ENCODE measurements at regions not wholly inside any gene's neighbourhood (a gene's known extent, or its start where the extent isn't known, plus 50 kb on each side); places are given as distances from the start of the nearest gene placed in this dataset.
"Not testable (repeated sequence)": the region's sequence is repeated elsewhere in the genome, so short reads cannot be mapped to it uniquely, and the experiment has no call there.

- in situ Hi-C loops (cut with MboI; ENCODE audit: low sequenced_read_pairs): no loop called here
These were observed 53.6 kb downstream of the ARF6 start for GRCh38 chr14:49946320-49947141.

DNA sequence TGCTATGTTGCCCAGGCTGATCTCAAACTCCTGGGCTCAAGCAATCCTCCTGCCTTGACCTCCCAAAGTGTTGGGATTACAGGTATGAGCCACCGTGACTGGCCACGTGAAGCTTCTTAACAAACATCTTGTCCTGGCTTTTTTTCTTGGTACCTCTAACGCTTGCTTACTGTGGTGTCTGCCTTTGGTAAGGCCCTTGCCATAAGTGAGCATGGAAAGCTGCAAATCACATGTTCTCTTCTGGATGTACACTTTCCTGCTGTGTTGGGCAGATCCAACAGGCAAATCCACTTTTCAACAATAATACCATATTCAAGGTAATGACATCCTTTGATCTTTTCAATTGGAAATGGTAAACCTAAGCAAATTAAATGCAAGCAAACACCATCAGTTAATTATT lies 54.6 kb downstream of the ARF6 start:
- in situ Hi-C loops (cut with MboI; ENCODE audit: low sequenced_read_pairs): no loop called here

GRCh38 chr14:49950275-49951228 lies 57.7 kb downstream of the ARF6 start:
- in situ Hi-C loops (cut with MboI; ENCODE audit: low sequenced_read_pairs): no loop called here

DNA sequence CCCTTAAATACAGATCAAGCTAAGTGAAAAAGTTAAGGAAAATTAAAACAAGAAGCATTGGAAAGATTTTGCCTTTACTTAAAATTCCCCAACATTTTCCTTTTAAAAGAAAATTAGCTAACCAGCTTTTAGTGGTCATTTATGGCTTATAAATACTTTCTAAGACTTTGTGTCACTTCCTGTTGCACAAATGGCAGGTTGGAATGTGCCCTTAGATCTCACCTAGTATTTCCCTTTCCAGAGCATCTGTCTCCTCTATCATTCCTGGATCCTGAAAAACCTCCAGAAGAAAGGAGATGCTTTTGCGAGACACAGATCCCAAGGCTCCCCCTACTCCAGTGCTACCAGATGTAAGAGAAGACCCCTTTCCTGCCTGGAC lies 58.3 kb downstream of the ARF6 start:
- in situ Hi-C loops (cut with MboI; ENCODE audit: low sequenced_read_pairs): no loop called here

DNA sequence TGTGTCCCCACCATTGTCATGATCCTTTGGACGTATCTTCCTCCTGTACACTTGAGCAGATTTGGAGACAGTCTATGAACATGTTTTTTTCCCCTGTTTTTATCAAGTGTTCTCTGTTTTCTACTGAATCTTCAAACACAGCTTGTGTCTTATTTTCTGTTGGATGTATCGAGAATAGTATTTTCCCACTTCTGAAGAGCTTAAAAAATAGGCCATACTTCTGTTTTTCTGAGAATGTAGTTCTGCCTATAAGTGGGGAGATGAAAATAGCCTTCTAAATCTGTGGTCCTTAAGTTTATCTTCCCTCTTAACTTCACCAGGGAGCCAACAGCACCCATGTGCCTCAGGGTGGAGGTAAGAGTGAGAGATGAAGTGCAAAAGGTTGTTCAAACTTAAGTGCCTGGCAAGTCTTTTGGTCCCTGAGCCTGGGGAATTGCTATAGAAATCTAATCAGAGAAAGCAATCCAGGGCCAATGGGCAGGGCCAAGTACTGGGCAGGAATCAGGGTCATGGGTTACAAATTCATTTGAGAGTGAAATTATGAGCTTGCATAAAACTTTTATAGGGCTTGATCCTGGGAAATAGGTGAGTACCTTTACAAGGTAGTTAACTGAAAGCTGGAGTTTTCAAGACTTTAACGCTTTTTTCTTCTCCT lies 58.9 kb downstream of the ARF6 start:
- in situ Hi-C loops (cut with MboI; ENCODE audit: low sequenced_read_pairs): no loop called here

DNA sequence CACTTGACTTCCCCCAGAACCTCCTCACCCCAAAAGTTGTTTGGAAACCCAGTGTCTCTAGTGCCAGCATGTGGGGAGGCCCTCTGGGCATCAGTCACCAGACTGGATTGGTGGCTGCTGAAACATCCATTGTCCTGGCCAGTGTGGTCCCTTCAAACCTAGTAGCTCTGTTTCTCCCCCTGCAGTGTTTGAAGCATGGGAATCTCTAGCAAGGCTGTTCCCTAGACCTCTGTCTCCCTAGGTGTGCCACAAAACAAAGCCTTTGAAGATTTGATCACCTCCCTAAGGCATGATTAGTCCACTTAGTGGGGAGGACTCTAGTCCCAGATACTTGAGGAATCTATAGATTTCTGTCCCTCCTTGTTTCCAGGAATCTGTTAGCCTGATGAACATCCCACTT lies 60.3 kb downstream of the ARF6 start:
- in situ Hi-C loops (cut with MboI; ENCODE audit: low sequenced_read_pairs): no loop called here

- in situ Hi-C loops (cut with MboI; ENCODE audit: low sequenced_read_pairs): no loop called here
These were observed 61.3 kb downstream of the ARF6 start for GRCh38 chr14:49954171-49954631.

GRCh38 chr14:49955024-49955423 lies 62.1 kb downstream of the ARF6 start:
- in situ Hi-C loops (cut with MboI; ENCODE audit: low sequenced_read_pairs): no loop called here

DNA sequence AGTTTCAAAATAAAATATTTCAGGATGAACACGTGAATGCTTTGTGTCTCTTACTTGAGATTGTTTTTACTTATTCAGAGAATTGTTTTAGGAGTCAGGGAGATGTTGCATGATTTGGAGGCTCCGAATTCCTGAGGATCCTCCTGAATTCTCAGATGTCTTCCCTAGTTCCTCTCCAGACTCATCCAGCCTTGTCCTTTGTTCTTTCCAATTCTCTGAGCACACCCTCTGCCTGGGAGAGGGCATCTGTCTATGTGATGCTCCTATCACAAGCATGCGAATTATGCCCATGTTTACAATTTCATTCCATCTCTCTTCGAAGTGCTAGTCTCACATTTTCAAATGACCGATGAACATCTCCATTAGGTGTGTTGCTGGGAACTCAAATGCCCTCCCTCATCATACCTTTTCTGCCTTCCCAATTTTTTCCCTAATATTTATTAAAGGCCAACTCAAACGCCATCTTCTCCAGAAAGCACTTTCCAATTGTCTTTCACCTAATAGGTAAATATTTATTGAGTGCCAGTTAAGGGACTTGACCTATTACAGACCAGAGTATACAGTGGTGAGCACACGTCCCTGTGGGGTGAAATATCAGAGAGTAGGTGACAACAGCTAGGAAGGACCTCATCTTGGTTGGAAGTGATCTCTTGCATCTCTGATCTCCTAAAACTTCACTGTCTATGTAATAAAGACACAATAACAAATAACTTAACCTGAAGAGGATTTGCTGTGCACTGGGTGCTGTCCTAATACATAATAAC lies 64.4 kb downstream of the ARF6 start:
- in situ Hi-C loops (cut with MboI; ENCODE audit: low sequenced_read_pairs): no loop called here

DNA sequence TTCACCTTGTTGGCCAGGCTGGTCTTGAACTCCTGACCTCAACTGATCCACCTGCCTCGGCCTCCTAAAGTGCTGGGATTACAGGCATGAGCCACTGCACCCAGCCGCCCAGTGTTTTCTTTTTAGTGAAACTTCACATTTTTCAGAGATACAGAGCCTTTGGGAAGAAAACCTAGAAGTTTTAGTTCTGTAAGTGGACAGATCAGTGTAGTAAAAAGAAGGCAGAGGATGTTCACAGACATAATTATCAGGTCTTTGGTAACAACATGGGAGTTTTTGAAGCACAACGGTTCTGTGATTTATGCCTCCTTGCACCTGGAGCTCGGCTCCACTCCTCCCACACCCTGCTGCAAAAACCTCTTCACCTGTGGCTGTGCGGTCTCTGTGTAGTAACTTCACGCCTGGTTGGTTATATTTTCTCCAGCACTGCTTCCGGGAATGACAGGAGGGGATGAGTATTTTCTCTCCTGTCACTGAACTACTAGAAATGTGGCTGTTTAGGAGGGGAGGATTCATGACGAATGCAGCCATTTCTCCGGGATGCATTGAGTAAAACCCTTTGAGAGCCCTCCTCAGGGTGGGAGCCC lies 67.0 kb downstream of the ARF6 start:
- in situ Hi-C loops (cut with MboI; ENCODE audit: low sequenced_read_pairs): no loop called here

DNA sequence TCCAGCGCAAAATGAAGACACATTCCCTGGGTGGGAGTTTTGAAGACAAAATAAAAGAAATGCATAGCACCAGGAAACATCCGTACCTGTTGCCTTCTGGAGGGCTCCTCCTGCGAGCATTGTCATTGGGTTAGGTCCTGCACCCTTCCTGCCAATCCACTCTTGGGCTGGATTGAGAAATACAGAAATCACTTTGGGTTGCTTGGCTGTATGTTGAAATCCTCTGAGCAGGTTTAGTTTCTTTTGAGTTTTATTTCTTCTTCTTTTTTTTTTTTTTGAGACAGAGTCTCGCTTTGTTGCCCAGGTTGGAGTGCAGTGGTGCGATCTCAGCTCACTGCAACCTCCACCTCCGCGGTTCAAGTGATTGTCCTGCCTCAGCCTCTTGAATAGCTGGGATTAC lies 67.6 kb downstream of the ARF6 start:
- in situ Hi-C loops (cut with MboI; ENCODE audit: low sequenced_read_pairs): no loop called here

GRCh38 chr14:49961270-49962222 lies 68.7 kb downstream of the ARF6 start:
- in situ Hi-C loops (cut with MboI; ENCODE audit: low sequenced_read_pairs): no loop called here

DNA sequence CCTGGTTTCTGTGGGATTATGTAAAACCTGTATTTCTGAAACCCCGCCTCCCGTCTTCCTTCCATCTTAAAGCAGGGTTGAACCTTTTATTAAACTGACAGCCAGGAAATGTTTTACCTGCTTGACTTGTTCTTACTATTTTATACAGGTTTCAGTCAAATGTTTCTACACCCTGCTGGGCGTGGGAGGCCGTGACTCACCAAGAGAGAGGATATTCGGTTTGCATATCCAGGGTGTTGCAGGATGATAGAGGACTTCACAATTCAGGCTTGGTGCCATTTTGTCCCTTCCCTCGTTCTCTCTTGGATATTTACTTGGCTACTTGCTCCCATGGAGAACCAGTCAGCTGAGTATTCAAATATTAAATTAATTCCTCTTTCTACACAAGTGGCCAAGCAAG lies 69.7 kb downstream of the ARF6 start:
- in situ Hi-C loops (cut with MboI; ENCODE audit: low sequenced_read_pairs): no loop called here

DNA sequence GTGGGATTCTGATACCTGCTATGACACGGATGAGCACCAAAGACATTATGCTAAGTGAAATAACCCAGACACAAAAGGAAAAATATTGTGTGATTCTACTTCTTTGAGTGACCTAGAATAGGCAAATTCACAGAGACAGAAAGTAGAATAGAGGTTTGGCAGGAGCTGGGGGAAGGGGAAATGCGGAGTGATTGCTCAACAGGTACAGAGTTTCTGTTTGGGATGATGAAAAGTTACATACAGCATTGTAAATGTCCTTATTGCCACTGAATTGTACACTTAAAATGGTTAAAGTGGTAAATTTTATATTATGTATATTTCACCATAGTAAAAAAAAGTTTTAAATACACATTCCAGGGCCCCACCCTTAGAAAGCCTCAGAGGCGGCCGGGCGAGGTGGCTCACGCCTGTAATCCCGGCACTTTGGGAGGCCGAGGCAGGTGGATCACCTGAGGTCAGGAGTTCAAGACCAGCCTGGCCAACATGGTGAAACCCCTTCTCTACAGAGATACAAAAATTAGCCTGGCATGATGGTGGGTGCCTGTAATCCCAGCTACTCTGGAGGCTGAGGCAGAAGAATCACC lies 72.3 kb downstream of the ARF6 start:
- in situ Hi-C loops (cut with MboI; ENCODE audit: low sequenced_read_pairs): not testable (repeated sequence)

DNA sequence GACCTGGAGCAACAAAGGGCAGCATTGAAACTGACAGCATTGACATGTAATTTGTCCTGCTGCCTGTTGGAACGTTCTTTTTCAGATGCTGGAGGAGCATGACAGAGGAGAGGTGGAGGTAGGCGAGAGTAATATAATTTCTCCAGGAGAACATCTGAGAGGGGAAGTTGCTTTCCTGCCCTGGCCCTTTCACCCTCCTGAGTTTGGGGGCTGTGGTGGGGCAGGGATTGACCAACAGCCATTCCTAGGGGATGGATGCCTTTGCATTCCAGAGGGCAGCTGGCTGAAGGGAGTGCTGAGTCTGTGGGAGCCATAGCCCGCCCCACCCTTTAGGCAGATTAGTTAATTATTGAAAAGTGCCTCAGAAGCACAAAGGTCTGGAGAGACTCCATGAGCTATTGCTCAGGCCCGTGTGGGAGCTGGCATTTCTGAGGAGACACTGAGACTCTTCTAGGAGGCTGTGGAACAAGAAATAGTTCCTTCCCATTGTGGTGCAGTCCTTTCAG lies 73.5 kb downstream of the ARF6 start:
- in situ Hi-C loops (cut with MboI; ENCODE audit: low sequenced_read_pairs): no loop called here

DNA sequence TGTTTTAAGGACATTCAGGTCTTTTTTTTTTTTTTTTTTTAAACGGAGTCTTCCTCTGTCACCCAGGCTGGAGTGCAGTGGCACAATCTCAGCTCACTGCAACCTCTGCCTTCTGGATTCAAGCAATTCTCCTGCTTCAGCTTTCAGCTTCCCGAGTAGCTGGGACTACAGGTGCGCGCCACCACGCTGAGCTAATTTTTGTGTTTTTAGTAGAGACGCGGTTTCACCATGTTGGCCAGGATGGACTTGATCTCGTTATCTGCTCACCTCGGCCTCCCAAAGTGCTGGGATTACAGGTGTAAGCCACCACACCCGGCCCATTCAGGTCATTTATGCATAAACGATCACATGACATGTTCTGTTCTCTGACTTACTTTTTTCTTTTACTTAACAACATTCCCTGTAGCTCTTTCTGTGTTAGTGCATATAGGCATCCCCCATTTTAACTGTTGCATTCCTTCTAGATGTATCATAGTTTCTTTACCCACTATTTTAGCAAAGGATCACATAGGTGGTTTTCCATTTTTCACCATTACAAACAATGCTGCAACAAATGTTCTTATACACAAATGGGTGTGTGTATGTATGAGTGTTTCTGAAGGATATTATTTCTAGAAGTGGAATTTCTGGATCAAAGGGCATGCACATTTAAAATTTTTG lies 74.2 kb downstream of the ARF6 start:
- in situ Hi-C loops (cut with MboI; ENCODE audit: low sequenced_read_pairs): no loop called here

GRCh38 chr14:49969961-49970360 lies 77.1 kb downstream of the ARF6 start:
- in situ Hi-C loops (cut with MboI; ENCODE audit: low sequenced_read_pairs): no loop called here

Measured in HL-60/S4 treated with phorbol 12-myristate 13-acetate at 8.2 ng/mL for 4 days and 3 days (cell line).